Panc1 (cell line): ENCODE measurements at regions not wholly inside any gene's neighbourhood (a gene's known extent, or its start where the extent isn't known, plus 50 kb on each side); places are given as distances from the start of the nearest gene placed in this dataset.

Source experiments
- ATAC-seq: fragments of 200-7000 bp; cut with Tn5 transposase; 2 replicates; pipeline ENCODE4 v1.9.1; 2020; ENCODE audit warnings: mild to moderate bottlenecking, moderate library complexity
- BruUV-seq: library from RNA; stranded (reverse); fragments of 400-500 nt; replicated peaks from 2 replicates; lab custom pipeline; 2021; lab: Mats Ljungman, UMichigan
- CTCF ChIA-PET: fragments of 300-600 bp; sonication (Branson Sonifier 250); formaldehyde crosslinking; loops from one replicate; lab custom pipeline; 2022; ENCODE audit warnings: antibody characterized with exemption; lab: Charles Lee
- POLR2A ChIA-PET: fragments of 300-600 bp; sonication (Branson Sonifier 250); formaldehyde crosslinking; loops from one replicate; lab custom pipeline; 2022; ENCODE audit warnings: antibody characterized with exemption; lab: Charles Lee
- DNase-seq: peaks from one replicate; pipeline ENCODE4 v3.0.0-alpha.2; 2010; ENCODE audit warnings: low read depth, low spot score
- H3K27ac ChIP-seq: 2 replicates; pipeline ENCODE4 v1.5.1; 2011; ENCODE audit warnings: mild to moderate bottlenecking, low read length, inconsistent platforms
- H3K27me3 ChIP-seq: fragments of 200-500 bp; sonication (Bioruptor generic); 2 replicates; pipeline ENCODE4 v1.6.0; 2014; ENCODE audit warnings: low read length, inconsistent platforms; ENCODE audit not compliant: control insufficient read depth, insufficient read depth
- H3K36me3 ChIP-seq: fragments of 200-500 bp; sonication (Bioruptor generic); 2 replicates; pipeline ENCODE4 v1.5.1; 2014; ENCODE audit warnings: inconsistent platforms, mild to moderate bottlenecking, low read length, moderate library complexity; ENCODE audit not compliant: control insufficient read depth, insufficient read depth
- H3K4me1 ChIP-seq: 2 replicates; pipeline ENCODE4 v1.5.1; 2011; ENCODE audit warnings: inconsistent platforms, mild to moderate bottlenecking, low read length, moderate library complexity; ENCODE audit not compliant: control insufficient read depth, insufficient read depth
- H3K4me3 ChIP-seq, 2 experiments: 2 replicates each; pipeline ENCODE4 v1.5.1; 2011 to 2012; ENCODE audit warnings: low read depth in 2 of 2, low read length in 2 of 2, mild to moderate bottlenecking in 2 of 2, inconsistent platforms in 1 of 2, moderate library complexity in 1 of 2
- H3K9me3 ChIP-seq: fragments of 200-500 bp; sonication (Bioruptor generic); 2 replicates; pipeline ENCODE4 v1.5.1; 2014; ENCODE audit warnings: low read depth, mild to moderate bottlenecking, inconsistent platforms, low read length, moderate library complexity; ENCODE audit not compliant: control insufficient read depth, insufficient read depth
- POLR2AphosphoS5 ChIP-seq: IDR thresholded peaks from 2 replicates; pipeline ENCODE4 v1.6.1; 2012; ENCODE audit warnings: mild to moderate bottlenecking, low read depth, low read length, moderate library complexity
- SIN3A ChIP-seq: IDR thresholded peaks from 2 replicates; pipeline ENCODE4 v1.6.1; 2012; ENCODE audit warnings: low read depth, mild to moderate bottlenecking, low read length, moderate library complexity, borderline replicate concordance; ENCODE audit not compliant: insufficient read depth
- TCF7L2 ChIP-seq: IDR thresholded peaks from 2 replicates; pipeline ENCODE4 v1.6.1; 2011; ENCODE audit warnings: mild to moderate bottlenecking, low read depth, low read length, inconsistent platforms
- in situ Hi-C: cut with HindIII; loops from 2 replicates; pipeline ENCODE4 v1.10.0; 2016; ENCODE audit warnings: low sequenced_read_pairs, low pct_unique_long_range_greater_than_20kb
- intact Hi-C: fragments of 100-400 bp; cut with micrococcal nuclease; formaldehyde crosslinking; loops from one replicate; pipeline ENCODE4 v1.10.0; 2022; ENCODE audit not compliant: unreplicated experiment
- TF ChIP-seq, protein P1 (sequence below), 2 experiments: IDR thresholded peaks; 2 replicates each; pipeline ENCODE4 v1.6.1; 2011 to 2012; ENCODE audit warnings: low read depth in 2 of 2, control low read depth in 1 of 2, low read length in 1 of 2, mild to moderate bottlenecking in 1 of 2, moderate library complexity in 1 of 2; ENCODE audit not compliant: insufficient read depth in 1 of 2
- TF ChIP-seq, protein P2 (sequence below): fragments of 450-650 bp; IDR thresholded peaks from 2 replicates; pipeline ENCODE4 v1.5.1; 2017; ENCODE audit warnings: mild to moderate bottlenecking

DNA sequence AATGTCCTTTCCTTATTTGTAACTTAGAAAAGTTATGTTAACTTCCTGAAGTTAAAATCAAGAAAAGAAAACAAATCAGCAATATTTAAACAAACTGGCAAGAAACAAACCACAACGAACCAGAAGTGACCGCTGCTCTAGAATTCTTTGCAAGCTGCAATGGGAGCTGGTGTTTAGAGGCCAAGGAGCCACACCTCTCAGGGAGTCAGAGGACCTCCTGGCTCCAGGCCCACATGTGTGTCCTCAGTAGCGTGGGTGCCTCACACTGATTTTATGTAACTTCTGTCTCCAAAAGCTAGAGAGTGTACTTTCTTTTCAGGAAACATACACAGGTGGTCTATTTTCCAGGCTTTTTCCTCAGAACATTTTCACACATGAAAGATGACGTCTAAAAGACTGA, 100.4 kb downstream of the IRX2 start:
- Histone ChIP-seq H3K4me1 (no peaks in the 10 kb centered on the region), H3K27me3 (no peaks in the 10 kb centered on the region; the same call in 1 of the 2 replicates), H3K4me3 (no peak overlapping the region), H3K27ac (no peak overlapping the region), H3K36me3 (no peaks in the 10 kb centered on the region), H3K9me3 (no peaks in the 10 kb centered on the region)
- no peak for DNase-seq
- no TSS peak for BruUV-seq
- intact Hi-C loops (no loop called here), in situ Hi-C loops (no loop called here)
- CTCF ChIA-PET: no interaction called here
- POLR2A ChIA-PET: no interaction called here
- TF ChIP-seq SIN3A (no peak), POLR2AphosphoS5 (no peak), TCF7L2 (no peak)
- TF ChIP-seq, protein P1, sequence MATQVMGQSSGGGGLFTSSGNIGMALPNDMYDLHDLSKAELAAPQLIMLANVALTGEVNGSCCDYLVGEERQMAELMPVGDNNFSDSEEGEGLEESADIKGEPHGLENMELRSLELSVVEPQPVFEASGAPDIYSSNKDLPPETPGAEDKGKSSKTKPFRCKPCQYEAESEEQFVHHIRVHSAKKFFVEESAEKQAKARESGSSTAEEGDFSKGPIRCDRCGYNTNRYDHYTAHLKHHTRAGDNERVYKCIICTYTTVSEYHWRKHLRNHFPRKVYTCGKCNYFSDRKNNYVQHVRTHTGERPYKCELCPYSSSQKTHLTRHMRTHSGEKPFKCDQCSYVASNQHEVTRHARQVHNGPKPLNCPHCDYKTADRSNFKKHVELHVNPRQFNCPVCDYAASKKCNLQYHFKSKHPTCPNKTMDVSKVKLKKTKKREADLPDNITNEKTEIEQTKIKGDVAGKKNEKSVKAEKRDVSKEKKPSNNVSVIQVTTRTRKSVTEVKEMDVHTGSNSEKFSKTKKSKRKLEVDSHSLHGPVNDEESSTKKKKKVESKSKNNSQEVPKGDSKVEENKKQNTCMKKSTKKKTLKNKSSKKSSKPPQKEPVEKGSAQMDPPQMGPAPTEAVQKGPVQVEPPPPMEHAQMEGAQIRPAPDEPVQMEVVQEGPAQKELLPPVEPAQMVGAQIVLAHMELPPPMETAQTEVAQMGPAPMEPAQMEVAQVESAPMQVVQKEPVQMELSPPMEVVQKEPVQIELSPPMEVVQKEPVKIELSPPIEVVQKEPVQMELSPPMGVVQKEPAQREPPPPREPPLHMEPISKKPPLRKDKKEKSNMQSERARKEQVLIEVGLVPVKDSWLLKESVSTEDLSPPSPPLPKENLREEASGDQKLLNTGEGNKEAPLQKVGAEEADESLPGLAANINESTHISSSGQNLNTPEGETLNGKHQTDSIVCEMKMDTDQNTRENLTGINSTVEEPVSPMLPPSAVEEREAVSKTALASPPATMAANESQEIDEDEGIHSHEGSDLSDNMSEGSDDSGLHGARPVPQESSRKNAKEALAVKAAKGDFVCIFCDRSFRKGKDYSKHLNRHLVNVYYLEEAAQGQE (IDR thresholded peaks at IDR 0.05; ENCODE audit: insufficient read depth in 1 of 2, low read depth in 2 of 2, low read length in 1 of 2): no peak
- TF ChIP-seq, protein P2, sequence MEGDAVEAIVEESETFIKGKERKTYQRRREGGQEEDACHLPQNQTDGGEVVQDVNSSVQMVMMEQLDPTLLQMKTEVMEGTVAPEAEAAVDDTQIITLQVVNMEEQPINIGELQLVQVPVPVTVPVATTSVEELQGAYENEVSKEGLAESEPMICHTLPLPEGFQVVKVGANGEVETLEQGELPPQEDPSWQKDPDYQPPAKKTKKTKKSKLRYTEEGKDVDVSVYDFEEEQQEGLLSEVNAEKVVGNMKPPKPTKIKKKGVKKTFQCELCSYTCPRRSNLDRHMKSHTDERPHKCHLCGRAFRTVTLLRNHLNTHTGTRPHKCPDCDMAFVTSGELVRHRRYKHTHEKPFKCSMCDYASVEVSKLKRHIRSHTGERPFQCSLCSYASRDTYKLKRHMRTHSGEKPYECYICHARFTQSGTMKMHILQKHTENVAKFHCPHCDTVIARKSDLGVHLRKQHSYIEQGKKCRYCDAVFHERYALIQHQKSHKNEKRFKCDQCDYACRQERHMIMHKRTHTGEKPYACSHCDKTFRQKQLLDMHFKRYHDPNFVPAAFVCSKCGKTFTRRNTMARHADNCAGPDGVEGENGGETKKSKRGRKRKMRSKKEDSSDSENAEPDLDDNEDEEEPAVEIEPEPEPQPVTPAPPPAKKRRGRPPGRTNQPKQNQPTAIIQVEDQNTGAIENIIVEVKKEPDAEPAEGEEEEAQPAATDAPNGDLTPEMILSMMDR: no peak
- ATAC-seq: no peak

DNA sequence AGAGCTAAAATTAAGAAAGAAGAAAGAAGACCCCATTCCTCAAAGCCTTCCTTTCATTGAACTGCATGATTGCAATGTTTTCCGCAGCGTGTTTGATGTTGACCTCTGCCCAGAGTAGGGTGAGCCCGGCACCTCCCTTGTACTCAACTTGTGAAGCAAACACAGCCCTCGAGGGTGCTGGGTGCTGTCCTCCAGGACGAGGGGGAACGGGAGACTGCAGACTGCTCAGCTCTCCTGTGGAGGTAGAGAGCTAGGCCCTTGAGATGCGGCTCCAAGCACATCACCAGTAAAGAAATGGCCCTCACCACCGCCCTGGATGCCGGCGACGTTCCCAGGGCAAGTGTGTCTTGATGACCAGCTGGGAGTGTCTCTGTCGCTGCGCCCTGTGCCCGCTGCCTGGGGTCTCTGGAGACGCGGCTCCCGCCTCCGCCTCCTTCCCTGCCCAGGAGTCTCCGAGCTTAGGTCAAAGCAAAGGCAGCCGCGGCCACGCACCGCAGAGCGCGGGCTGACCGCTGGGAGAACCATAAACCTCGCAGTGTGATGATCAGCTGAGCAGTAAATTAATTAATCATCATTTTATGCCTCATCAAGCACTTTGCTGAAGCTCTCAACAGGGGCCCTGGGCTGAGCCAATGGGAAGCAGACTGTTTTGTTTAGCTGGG, 108.7 kb downstream of the IRX2 start:
- ATAC-seq (no peak), DNase-seq (no peak)
- TF ChIP-seq, protein P1 (IDR thresholded peaks at IDR 0.05; ENCODE audit: insufficient read depth in 1 of 2, low read depth in 2 of 2, low read length in 1 of 2): no peak
- TF ChIP-seq POLR2AphosphoS5 (no peak), TCF7L2 (no peak), SIN3A (no peak)
- TF ChIP-seq, protein P2: no peak
- in situ Hi-C loops (no loop called here), intact Hi-C loops (no loop called here)
- H3K27ac ChIP-seq: no peak overlapping the region
- H3K9me3 ChIP-seq: no peaks in the 10 kb centered on the region
- H3K4me1 ChIP-seq: no peaks in the 10 kb centered on the region
- H3K4me3 ChIP-seq: no peak overlapping the region
- no peaks in the 10 kb centered on the region for H3K27me3 ChIP-seq
- H3K36me3 ChIP-seq: no peaks in the 10 kb centered on the region
- POLR2A ChIA-PET: no interaction called here
- CTCF ChIA-PET: no interaction called here
- BruUV-seq: no TSS peak
